SK-N-SH (cell line): ENCODE measurements at regions not wholly inside any gene's neighbourhood (a gene's known extent, or its start where the extent isn't known, plus 50 kb on each side); places are given as distances from the start of the nearest gene placed in this dataset.
A peak's percentile ranks its signal among the peaks of the same experiment; 100 is the strongest.

Experiments used
- CTCF ChIA-PET: fragments of 300-600, 350-600 bp; formaldehyde crosslinking; extraction: SDS; loops from one replicate; lab custom pipeline; 2021; lab: Yijun Ruan, JAX
- POLR2A ChIA-PET: fragments of 350-600 bp; sonication (Branson Sonifier 250); formaldehyde crosslinking; extraction: SDS; loops from one replicate; lab custom pipeline; 2020; ENCODE audit warnings: antibody characterized with exemption, inconsistent platforms; lab: Yijun Ruan, JAX
- DNase-seq: peaks from one replicate; pipeline ENCODE4 v3.0.0; 2012
- H2AFZ ChIP-seq: fragments of 200-600 bp; sonication (generic); 2 replicates; pipeline ENCODE4 v1.8.1; 2016; ENCODE audit warnings: antibody characterized with exemption, mild to moderate bottlenecking, low read depth
- H3F3A ChIP-seq: fragments of 200-600 bp; sonication (generic); replicated peaks from 2 replicates; pipeline ENCODE3; 2016; ENCODE audit warnings: antibody characterized with exemption, mild to moderate bottlenecking; ENCODE audit not compliant: insufficient read depth
- H3K27ac ChIP-seq, 2 experiments: fragments of 200-500 bp in 1 of 2; fragments of 200-600 bp in 1 of 2; sonication (Bioruptor generic) in 1 of 2; sonication (generic), shearing (Covaris generic) in 1 of 2; 2 replicates each; pipeline versions ENCODE4 v1.5.1 to v1.6.1; 2014 to 2016; ENCODE audit warnings: low read depth in 2 of 2, inconsistent platforms in 1 of 2, low read length in 1 of 2, mild to moderate bottlenecking in 1 of 2, mixed read lengths in 1 of 2
- H3K27me3 ChIP-seq: fragments of 200-600 bp; sonication (generic), shearing (Covaris generic); 2 replicates; pipeline ENCODE4 v1.6.1; 2016; ENCODE audit warnings: mixed run types; ENCODE audit not compliant: insufficient read depth
- H3K36me3 ChIP-seq, 2 experiments: fragments of 200-500 bp in 1 of 2; fragments of 200-600 bp in 1 of 2; sonication (Bioruptor generic) in 1 of 2; sonication (generic) in 1 of 2; replicated peaks in 1 of 2; 2 replicates each; pipeline versions ENCODE3 to v1.5.1; 2014 to 2016; ENCODE audit warnings: low read length in 1 of 2, mild to moderate bottlenecking in 1 of 2; ENCODE audit not compliant: insufficient read depth in 2 of 2, control insufficient read depth in 1 of 2
- H3K4me1 ChIP-seq, 2 experiments: fragments of 200-500 bp in 1 of 2; fragments of 200-600 bp in 1 of 2; sonication (Bioruptor generic) in 1 of 2; sonication (generic), shearing (Covaris generic) in 1 of 2; 2 replicates each; pipeline versions ENCODE4 v1.5.1 to v1.6.1; 2014 to 2016; ENCODE audit warnings: low read depth in 1 of 2, low read length in 1 of 2, mixed run types in 1 of 2; ENCODE audit not compliant: insufficient read depth in 2 of 2, control insufficient read depth in 1 of 2
- H3K4me2 ChIP-seq: fragments of 200-600 bp; sonication (generic), shearing (Covaris generic); 2 replicates; pipeline ENCODE4 v1.6.1; 2017; ENCODE audit warnings: mixed run types
- H3K4me3 ChIP-seq, 2 experiments: fragments of 200-500 bp in 1 of 2; fragments of 200-600 bp in 1 of 2; sonication (Bioruptor generic) in 1 of 2; sonication (generic), shearing (Covaris generic) in 1 of 2; 2 replicates each; pipeline versions ENCODE4 v1.5.1 to v1.8.1; 2014 to 2016; ENCODE audit warnings: low read depth in 2 of 2, inconsistent platforms in 1 of 2, low read length in 1 of 2, mild to moderate bottlenecking in 1 of 2, mixed read lengths in 1 of 2, moderate library complexity in 1 of 2
- H3K79me2 ChIP-seq: fragments of 200-600 bp; sonication (generic); 2 replicates; pipeline ENCODE4 v1.8.1; 2017; ENCODE audit warnings: mild to moderate bottlenecking; ENCODE audit not compliant: insufficient read depth
- H3K9ac ChIP-seq: fragments of 200-600 bp; sonication (generic); 2 replicates; pipeline ENCODE4 v1.6.1; 2017; ENCODE audit warnings: mixed run types
- H3K9me2 ChIP-seq: fragments of 200-600 bp; sonication (generic); 2 replicates; pipeline ENCODE4 v1.6.1; 2017; ENCODE audit warnings: mixed run types
- H3K9me3 ChIP-seq: fragments of 200-600 bp; sonication (generic); 2 replicates; pipeline ENCODE4 v1.6.1; 2017; ENCODE audit warnings: mixed run types, mild to moderate bottlenecking, moderate library complexity
- H4K20me1 ChIP-seq: fragments of 200-600 bp; sonication (generic); 2 replicates; pipeline ENCODE4 v1.6.1; 2017; ENCODE audit warnings: mild to moderate bottlenecking, mixed run types; ENCODE audit not compliant: insufficient read depth
- CTCF ChIP-seq: fragments of 200-600 bp; sonication (generic); IDR thresholded peaks from 2 replicates; pipeline ENCODE4 v1.6.1; 2017; ENCODE audit warnings: antibody characterized with exemption, mild to moderate bottlenecking, moderate library complexity
- EP300 ChIP-seq, 2 experiments: IDR thresholded peaks; 2 replicates each; pipeline versions ENCODE4 v1.4.0 to v1.6.1; 2012; ENCODE audit warnings: borderline replicate concordance in 1 of 2, low read depth in 1 of 2, low read length in 1 of 2
- EZH2phosphoT487 ChIP-seq: fragments of 200-600 bp; sonication (generic); IDR thresholded peaks from 2 replicates; pipeline ENCODE4 v1.6.1; 2017; ENCODE audit warnings: low read depth, mixed run types, mild to moderate bottlenecking, antibody characterized with exemption, moderate library complexity, borderline replicate concordance
- GATA2 ChIP-seq: sonication (generic); formaldehyde crosslinking; IDR thresholded peaks from 2 replicates; pipeline ENCODE4 v1.5.0; 2020; ENCODE audit warnings: mild to moderate bottlenecking, missing genetic modification reagents
- MEF2A ChIP-seq: IDR thresholded peaks from 2 replicates; pipeline ENCODE4 v1.4.0; 2012; ENCODE audit warnings: low read depth, borderline replicate concordance
- MXI1 ChIP-seq: IDR thresholded peaks from 2 replicates; pipeline ENCODE4 v1.6.1; 2012; ENCODE audit warnings: mild to moderate bottlenecking, low read depth, low read length, improper control_type of control experiment
- NFIC ChIP-seq: IDR thresholded peaks from 2 replicates; pipeline ENCODE4 v1.4.0; 2012; ENCODE audit warnings: borderline replicate concordance
- POLR2AphosphoS5 ChIP-seq: IDR thresholded peaks from 2 replicates; pipeline ENCODE4 v1.6.1; 2012; ENCODE audit warnings: low read depth, low read length
- RCOR1 ChIP-seq: fragments of 150-350 bp; IDR thresholded peaks from 2 replicates; pipeline ENCODE4 v1.6.1; 2017; ENCODE audit warnings: antibody characterized with exemption, low read length
- REST ChIP-seq: IDR thresholded peaks from 2 replicates; pipeline ENCODE4 v1.6.1; 2012; ENCODE audit warnings: mild to moderate bottlenecking, low read depth, low read length, moderate library complexity
- RFX5 ChIP-seq: IDR thresholded peaks from 2 replicates; pipeline ENCODE4 v1.6.1; 2012; ENCODE audit warnings: mild to moderate bottlenecking, improper control_type of control experiment, low read length
- YY1 ChIP-seq: IDR thresholded peaks from 2 replicates; pipeline ENCODE4 v1.4.0; 2012; ENCODE audit warnings: low read depth, mild to moderate bottlenecking
- WGBS: methylation state at CpG from one replicate; pipeline ENCODE4 v1.1.6; 2017; ENCODE audit warnings: low lambda C conversion rate; 5-methylcytosine and 5-hydroxymethylcytosine counted together

GRCh38 chr20:12063106-12063684 is 145.5 kb downstream of the BTBD3 start:
- Histone ChIP-seq H3K27me3 (no peaks in the 10 kb centered on the region), H3K4me3 (no peak overlapping the region), H2AFZ (no peak overlapping the region), H3F3A (no peaks in the 10 kb centered on the region), H3K27ac (no peak overlapping the region; a peak in 1 of 4 replicates), H3K79me2 (no peaks in the 10 kb centered on the region), H3K9me3 (no peaks in the 10 kb centered on the region), H4K20me1 (no peaks in the 10 kb centered on the region), H3K9ac (no peak overlapping the region), H3K9me2 (no peaks in the 10 kb centered on the region), H3K36me3 (no peaks in the 10 kb centered on the region), H3K4me2 (no peak overlapping the region), H3K4me1 (peaks cover 0 to 5% of the 10 kb centered on the region in 2 experiments; a peak in 2 of 4 replicates)
- ChIA-PET CTCF (interaction anchor here (0.9 kb wide), 1 partner anchor 24 kb away, joined by 3 read pairs; no protein-coding TSS in a partner anchor), POLR2A (no interaction called here)
- WGBS, result 15% methylated on average over 1 of the region's 1 CpG
- TF ChIP-seq REST (no peak), GATA2 (CRISPR knock-in tag) (peak; percentile 58), RCOR1 (no peak), EP300 (IDR thresholded peaks at IDR 0.05; ENCODE audit: borderline replicate concordance in 1 of 2, low read depth in 1 of 2, low read length in 1 of 2) (peak in 1 of 2 experiments; percentile 53; a peak in 2 of 4 replicates)
- peak; percentile 12 for DNase-seq

DNA sequence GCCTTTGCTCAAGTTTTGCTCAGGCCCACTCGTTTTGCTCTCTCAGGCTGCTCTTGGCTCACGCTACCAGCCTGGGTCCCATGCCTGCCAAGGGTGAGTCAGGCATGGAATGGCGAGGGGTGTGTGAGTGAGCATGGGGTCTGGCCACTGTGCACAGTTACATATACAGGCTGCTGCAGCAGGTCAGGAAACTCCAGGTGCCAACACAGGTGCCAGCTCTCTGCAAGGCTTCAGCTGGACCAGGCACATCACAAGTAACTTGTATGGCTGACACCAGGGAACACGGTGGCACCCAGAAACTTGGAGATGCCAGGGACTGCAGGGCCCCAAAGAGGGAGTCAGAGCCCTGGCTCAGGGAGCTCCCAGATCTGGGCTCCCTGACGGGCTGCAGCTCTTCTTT is 146.8 kb downstream of the BTBD3 start:
- CTCF ChIA-PET, result no interaction called here
- POLR2A ChIA-PET, result no interaction called here
- H3K4me1 ChIP-seq, result peaks cover 0 to 5% of the 10 kb centered on the region in 2 experiments; a peak in 2 of 4 replicates
- no peaks in the 10 kb centered on the region for H3F3A ChIP-seq
- H2AFZ ChIP-seq, result no peak overlapping the region
- no peaks in the 10 kb centered on the region for H3K9me3 ChIP-seq
- no peak overlapping the region for H3K4me3 ChIP-seq
- no peaks in the 10 kb centered on the region for H3K9me2 ChIP-seq
- no peak overlapping the region for H3K27ac ChIP-seq
- H4K20me1 ChIP-seq, result no peaks in the 10 kb centered on the region
- no peak overlapping the region for H3K9ac ChIP-seq
- H3K4me2 ChIP-seq, result no peak overlapping the region
- DNase-seq, result no peak
- no peaks in the 10 kb centered on the region for H3K27me3 ChIP-seq
- TF ChIP-seq CTCF (no peak), POLR2AphosphoS5 (no peak), REST (no peak), MXI1 (no peak), RFX5 (no peak), EP300 (IDR thresholded peaks at IDR 0.05; ENCODE audit: borderline replicate concordance in 1 of 2, low read depth in 1 of 2, low read length in 1 of 2) (no peak), MEF2A (no peak), EZH2phosphoT487 (no peak), RCOR1 (no peak), YY1 (no peak), NFIC (no peak)
- H3K79me2 ChIP-seq, result no peaks in the 10 kb centered on the region
- 36% methylated on average over 5 of the region's 5 CpGs for WGBS
- no peaks in the 10 kb centered on the region for H3K36me3 ChIP-seq
